DMS114 treated with DMSO at 0.1 percent for 48 hours (cell line): ENCODE measurements at regions not wholly inside any gene's neighbourhood (a gene's known extent, or its start where the extent isn't known, plus 50 kb on each side); places are given as distances from the start of the nearest gene placed in this dataset.
"Not testable (repeated sequence)": the region's sequence is repeated elsewhere in the genome, so short reads cannot be mapped to it uniquely, and the experiment has no call there.

ENCODE experiments used
- DNase-seq: peaks from one replicate; lab custom pipeline; 2025; ENCODE audit not compliant: unreplicated experiment; lab: John Stamatoyannopoulos, UW

- no peak for DNase-seq
Measured at GRCh38 chr7:4437916-4438315, 244.2 kb upstream of the FOXK1 start.

DNA sequence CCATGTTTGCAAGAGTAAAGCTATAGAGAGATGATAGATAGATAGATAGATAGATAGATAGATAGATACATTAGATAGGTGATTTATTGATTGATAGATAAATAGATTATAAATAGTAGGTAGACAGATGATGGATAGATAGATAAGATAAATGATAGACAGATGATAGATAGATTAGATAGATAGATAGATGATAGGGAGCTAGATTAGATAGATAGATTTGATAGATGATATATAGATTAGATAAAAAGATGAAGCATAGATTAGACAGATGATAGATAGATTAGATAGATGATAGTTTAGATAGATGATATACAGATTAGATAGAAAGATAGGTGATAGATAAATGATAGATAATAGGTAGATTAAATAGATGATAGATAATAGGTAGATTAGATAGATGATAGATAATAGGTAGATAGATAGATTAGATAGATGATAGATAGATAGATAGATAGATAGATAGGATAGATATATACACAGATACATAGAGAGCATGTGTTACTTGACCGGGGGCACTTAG, 243.3 kb upstream of the FOXK1 start:
- no peak for DNase-seq

GRCh38 chr7:4439444-4439843, 242.7 kb upstream of the FOXK1 start:
- DNase-seq = no peak

GRCh38 chr7:4444106-4444505, 238.0 kb upstream of the FOXK1 start:
- no peak for DNase-seq

GRCh38 chr7:4445777-4446176, 236.3 kb upstream of the FOXK1 start:
- no peak for DNase-seq

DNA sequence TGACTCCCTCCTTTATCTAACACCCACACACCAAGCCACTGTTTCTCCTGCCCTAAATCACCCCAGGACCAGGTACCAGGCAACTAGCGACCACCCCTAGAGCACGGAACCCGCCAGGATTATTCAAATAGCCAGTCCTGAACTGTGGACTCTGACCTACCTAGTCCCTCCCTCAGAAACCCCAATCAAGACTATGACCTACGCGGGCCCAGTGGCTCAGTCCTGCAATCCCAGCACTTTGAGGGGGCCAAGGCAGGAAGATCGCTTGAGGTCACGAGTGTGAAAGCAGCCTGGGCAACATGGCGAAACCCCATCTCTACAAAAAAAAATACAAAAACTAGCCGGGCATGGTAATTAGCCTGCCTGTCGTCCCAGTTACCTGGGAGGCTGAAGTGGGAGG, 232.8 kb upstream of the FOXK1 start:
- no peak for DNase-seq

DNA sequence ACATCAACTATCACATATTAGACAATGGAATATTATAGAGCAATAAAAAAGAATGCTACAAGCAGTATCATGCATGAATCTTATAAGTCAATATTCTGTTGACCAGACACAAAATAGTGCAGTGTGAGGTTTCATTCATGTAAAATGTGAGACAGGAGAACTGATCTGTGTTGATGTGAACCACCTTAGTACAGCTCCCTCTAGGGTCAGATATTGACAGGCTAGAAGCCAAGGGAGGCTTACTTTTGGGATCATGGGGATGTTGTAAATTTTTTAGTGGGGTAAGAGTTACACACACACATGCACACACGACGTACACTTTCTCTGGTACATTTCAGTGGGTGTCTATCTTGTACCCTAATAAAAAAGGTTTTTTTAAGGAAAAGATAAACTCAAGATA, 231.6 kb upstream of the FOXK1 start:
- no peak for DNase-seq

DNA sequence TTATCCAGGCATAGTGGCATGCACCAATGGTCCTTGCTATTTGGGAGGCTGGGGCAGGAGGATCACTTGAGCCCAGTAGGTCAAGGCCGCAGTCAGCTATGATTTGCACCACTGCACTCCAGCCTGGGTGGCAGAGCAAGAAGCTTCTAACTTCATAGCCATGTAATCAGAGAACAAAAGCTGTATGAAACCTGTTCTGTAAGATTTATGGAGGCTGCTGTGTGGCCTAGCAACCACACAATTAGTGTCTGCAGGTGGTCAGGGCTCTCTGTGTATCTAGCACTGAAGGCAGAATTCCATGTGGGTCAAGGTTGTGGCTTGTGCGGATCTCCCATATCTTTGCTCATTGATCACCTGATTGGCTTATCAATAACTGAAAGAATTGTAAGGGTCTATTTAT, 221.5 kb upstream of the FOXK1 start:
- no peak for DNase-seq

DNA sequence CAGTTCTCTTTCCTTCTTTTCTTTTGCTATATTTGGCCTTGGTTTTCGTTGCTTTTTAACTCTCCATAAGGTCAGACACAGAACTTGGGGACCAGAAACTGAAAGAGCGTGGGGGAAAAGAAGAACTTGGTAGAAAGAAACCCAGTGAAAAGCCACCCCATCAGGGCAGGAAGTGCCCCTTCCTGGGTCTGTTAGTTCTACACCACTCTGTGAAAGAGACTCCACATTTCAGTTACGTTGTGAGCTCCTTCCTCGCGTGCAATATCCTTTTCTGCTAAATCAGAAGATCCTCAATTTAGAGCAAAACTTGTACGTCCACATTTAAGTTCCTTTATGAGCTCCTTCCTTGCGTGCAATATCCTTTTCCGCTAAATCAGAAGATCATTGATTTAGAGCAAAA, 220.6 kb upstream of the FOXK1 start:
- no peak for DNase-seq

DNA sequence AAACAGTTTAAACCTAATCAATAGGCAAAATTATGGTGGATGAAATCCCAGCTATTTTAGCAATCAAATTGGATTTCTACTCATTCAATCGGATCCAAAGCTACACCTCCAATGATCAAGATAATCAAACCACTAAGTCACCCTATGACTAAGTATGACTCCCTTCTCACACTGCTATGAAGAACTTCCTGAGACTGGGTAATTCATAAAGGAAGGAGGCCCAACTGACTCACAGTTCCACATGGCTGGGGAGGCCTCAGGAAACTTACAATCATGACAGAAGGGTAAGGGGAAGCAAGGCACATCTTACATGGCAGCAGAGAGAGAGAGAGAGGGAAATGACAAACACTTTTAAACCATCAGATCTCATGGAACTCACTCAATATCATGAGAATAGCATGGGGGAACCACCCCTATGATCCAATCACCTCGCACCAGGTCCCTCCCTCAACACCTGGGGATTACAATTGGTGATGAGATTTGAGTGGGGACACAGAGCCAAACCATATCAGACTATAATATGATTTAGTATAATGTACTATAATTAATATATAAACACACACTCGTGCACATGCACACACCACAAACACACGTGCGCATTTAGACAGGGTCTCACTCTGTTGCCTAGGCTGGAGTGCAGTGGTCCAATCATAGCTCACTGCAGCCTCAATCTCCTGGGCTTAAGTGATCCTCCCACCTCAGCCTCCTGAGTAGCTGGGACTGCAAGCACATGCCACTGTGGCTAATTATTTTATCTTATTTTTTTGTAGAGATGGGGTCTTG, 213.6 kb upstream of the FOXK1 start:
- no peak for DNase-seq

GRCh38 chr7:4470246-4470645, 211.8 kb upstream of the FOXK1 start:
- no peak for DNase-seq

GRCh38 chr7:4472728-4473127, 209.4 kb upstream of the FOXK1 start:
- DNase-seq = no peak

GRCh38 chr7:4479367-4480039, 202.6 kb upstream of the FOXK1 start:
- DNase-seq = peak; percentile 71

DNA sequence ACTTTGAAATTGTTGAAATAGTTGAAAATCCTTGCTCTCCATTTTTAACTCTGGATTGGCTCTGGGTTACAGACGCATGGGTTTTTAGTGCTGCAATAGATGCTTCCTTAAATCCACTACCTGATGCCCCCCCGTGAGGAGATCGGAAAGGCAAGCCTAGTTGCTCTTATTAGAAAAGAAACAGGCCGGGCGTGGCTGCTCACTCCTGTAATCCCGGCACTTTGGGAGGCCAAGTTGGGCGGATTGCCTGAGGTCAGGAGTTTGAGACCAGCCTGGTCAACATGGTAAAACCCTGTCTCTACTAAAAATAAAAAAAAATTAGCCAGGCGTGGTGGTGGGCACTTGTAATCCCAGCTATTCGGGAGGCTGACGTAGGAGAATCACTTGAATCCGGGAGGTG, 202.0 kb upstream of the FOXK1 start:
- not testable (repeated sequence) for DNase-seq

DNA sequence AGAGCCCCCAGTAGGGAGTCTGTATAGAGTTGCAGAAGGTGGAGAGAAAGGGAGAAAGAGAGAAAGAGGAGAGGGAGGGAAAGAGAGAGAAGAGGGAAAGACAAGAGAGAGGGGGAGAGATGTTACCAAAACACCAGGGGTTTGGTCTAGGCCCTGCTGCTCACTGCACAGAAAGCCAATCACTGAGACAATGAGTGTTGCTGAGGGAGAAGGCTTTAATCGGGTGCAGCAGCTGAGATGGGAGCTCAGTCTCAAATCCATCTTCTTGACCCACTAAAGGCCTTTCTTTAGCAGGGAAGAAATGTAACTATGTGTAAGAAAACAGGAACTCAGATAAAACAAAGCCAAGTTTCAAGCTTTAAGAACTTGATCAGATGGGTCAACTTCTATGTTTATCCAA, 198.2 kb upstream of the FOXK1 start:
- no peak for DNase-seq

DNA sequence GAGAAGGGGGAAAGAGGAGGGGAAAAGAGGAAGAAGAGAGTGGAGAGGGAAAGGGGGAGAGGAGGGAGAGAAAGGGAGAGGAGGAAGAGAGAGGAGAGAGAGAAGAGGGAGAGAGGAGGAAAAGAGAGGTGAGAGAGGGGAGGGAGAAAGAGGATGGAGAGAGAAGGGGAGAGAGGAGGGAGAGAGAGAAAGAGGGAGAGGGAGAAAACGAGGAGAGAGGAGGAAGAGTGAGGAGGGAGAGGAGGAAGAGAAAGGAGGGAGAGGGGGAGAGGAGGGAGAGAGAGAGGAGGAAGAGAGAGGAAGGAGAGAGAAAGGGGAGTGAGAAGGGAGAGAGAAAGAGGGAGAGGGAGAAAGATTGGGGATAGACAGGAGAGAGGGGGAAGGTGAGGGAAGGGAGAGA, 197.6 kb upstream of the FOXK1 start:
- DNase-seq = no peak

DNA sequence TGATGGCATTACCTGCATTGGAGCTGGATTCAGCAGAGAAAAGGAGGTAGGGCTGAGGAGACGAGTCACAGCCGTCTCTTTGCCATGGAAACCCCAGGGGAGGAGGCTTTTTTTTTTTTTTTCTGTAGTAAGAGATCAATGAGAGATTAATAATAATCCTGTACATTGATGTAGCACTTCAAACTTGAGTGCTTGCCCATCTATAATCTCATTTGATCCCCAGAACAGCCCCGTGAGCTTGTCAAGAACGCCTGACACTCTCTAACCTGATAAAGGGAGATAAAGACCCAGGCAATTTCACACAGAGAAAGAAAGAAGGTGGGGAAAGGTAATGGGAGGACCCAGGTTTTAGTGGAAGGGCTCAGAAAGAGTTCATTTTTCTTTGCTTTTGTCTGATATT, 195.2 kb upstream of the FOXK1 start:
- DNase-seq = no peak

GRCh38 chr7:4496911-4497310, 185.2 kb upstream of the FOXK1 start:
- not testable (repeated sequence) for DNase-seq

DNA sequence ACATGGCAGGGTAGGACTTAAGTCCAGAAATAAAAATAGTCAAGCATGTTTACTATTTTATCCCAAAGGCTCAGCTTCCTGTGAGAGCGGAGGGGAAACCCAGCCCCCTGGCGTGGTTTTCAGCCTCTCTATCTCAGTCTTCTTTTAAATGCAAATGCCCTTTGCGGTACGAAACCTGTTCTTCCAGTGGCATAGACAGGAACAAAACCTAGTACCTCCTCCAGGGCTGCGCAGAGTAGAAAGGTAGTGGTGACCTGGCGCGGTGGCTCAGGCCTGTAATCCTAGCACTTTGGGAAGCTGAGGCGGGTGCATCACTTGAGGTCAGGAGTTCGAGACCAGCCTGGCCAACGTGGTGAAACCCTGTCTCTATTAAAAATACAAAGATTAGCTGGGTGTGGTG, 181.3 kb upstream of the FOXK1 start:
- DNase-seq = no peak

- DNase-seq = not testable (repeated sequence)
Measured at GRCh38 chr7:4507886-4508285, 174.2 kb upstream of the FOXK1 start.

DNA sequence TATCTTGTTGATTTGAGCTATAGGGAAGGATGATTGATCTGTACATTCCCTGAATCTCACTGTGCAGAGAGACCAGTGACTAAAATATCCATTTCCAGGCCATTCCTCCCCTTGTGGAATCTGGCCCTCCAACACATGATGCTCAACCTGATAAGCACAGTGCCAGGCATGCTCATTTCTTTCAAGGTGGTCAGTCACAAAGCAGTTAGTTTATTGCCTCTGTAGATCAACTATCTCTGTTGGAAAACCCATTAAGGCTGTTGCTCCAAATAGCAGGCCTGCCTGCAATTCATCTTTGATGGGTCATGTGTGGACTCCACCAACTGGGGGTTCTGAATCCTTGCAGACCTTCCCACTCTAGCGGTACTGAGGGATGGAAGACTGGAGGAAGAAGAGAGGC, 168.6 kb upstream of the FOXK1 start:
- DNase-seq = no peak

DNA sequence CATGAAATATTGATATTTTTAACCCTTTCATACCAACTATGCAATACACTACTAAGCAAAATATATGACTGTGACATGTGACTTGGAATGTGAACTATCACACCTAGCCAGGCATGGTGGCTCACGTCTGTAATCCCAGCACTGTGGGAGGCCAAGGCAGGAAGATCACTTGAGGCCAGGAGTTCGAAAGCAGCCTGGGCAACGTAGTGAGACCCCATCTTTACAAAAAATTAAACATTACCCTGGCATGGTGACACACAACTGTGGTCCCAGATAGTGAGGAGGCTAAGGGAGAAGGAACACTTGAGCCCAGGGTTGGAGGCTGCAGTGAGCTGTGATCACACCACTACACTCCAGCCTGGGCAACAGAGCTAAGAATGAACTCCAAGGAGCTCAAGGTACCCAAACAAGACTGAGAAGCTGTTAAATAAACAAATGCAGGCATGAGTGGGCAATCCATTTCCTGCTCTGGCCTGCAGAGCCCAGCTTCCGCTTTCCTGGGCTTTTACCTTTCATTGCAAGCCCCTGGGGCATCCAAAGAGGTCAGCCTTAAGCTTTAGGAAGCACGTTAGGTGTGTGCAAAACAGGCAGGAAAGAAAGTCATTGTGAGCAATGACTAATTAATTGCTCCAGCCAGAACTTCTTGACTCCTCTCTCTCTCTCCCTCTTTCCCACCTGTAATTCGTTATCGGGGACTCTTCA, 162.1 kb upstream of the FOXK1 start:
- DNase-seq = no peak
